Lower lobe of right lung (tissue), 2 donors: ENCODE measurements at regions not wholly inside any gene's neighbourhood (a gene's known extent, or its start where the extent isn't known, plus 50 kb on each side); places are given as distances from the start of the nearest gene placed in this dataset.

Experiments
- ATAC-seq, 2 donors: fragments of 200-7000 bp; cut with Tn5 transposase; one replicate each; pipeline ENCODE4 v1.9.1; 2020 to 2022; ENCODE audit warnings: mild to moderate bottlenecking in 2 of 2, moderate library complexity in 2 of 2
- DNase-seq: peaks from one replicate; pipeline ENCODE4 v3.0.0-alpha.2; 2020
- H3K27ac ChIP-seq: fragments of 200-600 bp; one replicate; pipeline ENCODE4 v1.8.0; 2022
- H3K27me3 ChIP-seq: fragments of 200-600 bp; one replicate; pipeline ENCODE4 v1.8.0; 2022; ENCODE audit warnings: low read depth
- H3K36me3 ChIP-seq: fragments of 200-600 bp; one replicate; pipeline ENCODE4 v1.8.0; 2022; ENCODE audit warnings: mild to moderate bottlenecking
- H3K4me1 ChIP-seq: fragments of 200-600 bp; one replicate; pipeline ENCODE4 v1.8.0; 2022
- H3K4me3 ChIP-seq: fragments of 200-600 bp; one replicate; pipeline ENCODE4 v1.8.0; 2022; ENCODE audit warnings: mild to moderate bottlenecking
- H3K9me3 ChIP-seq: fragments of 200-600 bp; one replicate; pipeline ENCODE4 v1.8.0; 2022
- intact Hi-C: fragments of 100-400 bp; cut with DNase I; formaldehyde crosslinking; loops from one replicate; pipeline ENCODE4 v1.11.0; 2022
- TF ChIP-seq, protein P1 (sequence below): fragments of 200-600 bp; IDR thresholded peaks from one replicate; pipeline ENCODE4 v1.8.0; 2022; ENCODE audit warnings: antibody characterized with exemption, mild to moderate bottlenecking
- donor health status: DM: no; HTN: yes; CAD: no; lungs with severe emphysema.

- Histone ChIP-seq H3K4me1 (peaks cover 3% of the 10 kb centered on the region), H3K36me3 (no peaks in the 10 kb centered on the region), H3K9me3 (no peaks in the 10 kb centered on the region), H3K27me3 (no peaks in the 10 kb centered on the region), H3K27ac (no peak overlapping the region), H3K4me3 (no peak overlapping the region)
- DNase-seq = no peak
- TF ChIP-seq, protein P1, sequence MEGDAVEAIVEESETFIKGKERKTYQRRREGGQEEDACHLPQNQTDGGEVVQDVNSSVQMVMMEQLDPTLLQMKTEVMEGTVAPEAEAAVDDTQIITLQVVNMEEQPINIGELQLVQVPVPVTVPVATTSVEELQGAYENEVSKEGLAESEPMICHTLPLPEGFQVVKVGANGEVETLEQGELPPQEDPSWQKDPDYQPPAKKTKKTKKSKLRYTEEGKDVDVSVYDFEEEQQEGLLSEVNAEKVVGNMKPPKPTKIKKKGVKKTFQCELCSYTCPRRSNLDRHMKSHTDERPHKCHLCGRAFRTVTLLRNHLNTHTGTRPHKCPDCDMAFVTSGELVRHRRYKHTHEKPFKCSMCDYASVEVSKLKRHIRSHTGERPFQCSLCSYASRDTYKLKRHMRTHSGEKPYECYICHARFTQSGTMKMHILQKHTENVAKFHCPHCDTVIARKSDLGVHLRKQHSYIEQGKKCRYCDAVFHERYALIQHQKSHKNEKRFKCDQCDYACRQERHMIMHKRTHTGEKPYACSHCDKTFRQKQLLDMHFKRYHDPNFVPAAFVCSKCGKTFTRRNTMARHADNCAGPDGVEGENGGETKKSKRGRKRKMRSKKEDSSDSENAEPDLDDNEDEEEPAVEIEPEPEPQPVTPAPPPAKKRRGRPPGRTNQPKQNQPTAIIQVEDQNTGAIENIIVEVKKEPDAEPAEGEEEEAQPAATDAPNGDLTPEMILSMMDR = no peak
- intact Hi-C loops = no loop called here
- ATAC-seq = no peak
Measured at GRCh38 chr13:32905063-32905863, 111.0 kb upstream of the KL start.

GRCh38 chr13:32905864-32906180 is 110.4 kb upstream of the KL start:
- TF ChIP-seq, protein P1 = no peak
- H3K4me1 ChIP-seq = peaks cover 3% of the 10 kb centered on the region
- ATAC-seq = no peak

GRCh38 chr13:32907211-32907610 is 109.0 kb upstream of the KL start:
- TF ChIP-seq, protein P1 = no peak
- peaks cover 3% of the 10 kb centered on the region for H3K4me1 ChIP-seq
- intact Hi-C loops = no loop called here
- DNase-seq (no peak), ATAC-seq (no peak)
- H3K4me3 ChIP-seq = no peak overlapping the region
- no peaks in the 10 kb centered on the region for H3K9me3 ChIP-seq
- no peak overlapping the region for H3K27ac ChIP-seq
- H3K27me3 ChIP-seq = no peaks in the 10 kb centered on the region
- H3K36me3 ChIP-seq = no peaks in the 10 kb centered on the region

More at GRCh38 chr13:32905864-32906180, 110.4 kb upstream of the KL start:
- Histone ChIP-seq H3K27me3 (no peaks in the 10 kb centered on the region), H3K27ac (no peak overlapping the region), H3K9me3 (no peaks in the 10 kb centered on the region), H3K4me3 (no peak overlapping the region), H3K36me3 (no peaks in the 10 kb centered on the region)
- DNase-seq = no peak
- intact Hi-C loops = no loop called here

GRCh38 chr13:32910530-32910929 is 105.7 kb upstream of the KL start:
- no peak for ATAC-seq

DNA sequence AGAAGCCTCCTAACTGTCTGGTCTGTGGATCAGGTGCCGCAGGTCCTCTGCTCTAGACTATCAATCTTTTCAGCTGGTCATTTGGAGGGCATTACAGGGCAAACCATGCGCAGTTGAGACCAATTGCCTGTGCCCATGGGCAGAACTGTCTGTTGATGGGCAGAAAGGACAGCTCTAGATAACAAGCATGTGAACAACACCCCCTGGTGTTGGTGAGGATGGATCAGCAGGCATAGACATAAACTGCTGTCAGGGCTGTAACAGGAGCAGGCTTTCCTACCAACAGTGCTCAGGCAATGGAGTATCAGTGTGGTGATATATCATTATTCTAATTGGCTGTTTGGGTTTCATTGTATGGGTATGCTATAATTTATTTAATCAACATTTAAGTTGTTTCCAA is 104.7 kb upstream of the KL start:
- intact Hi-C loops = no loop called here

More at GRCh38 chr13:32910530-32910929, 105.7 kb upstream of the KL start:
- Histone ChIP-seq H3K36me3 (no peaks in the 10 kb centered on the region), H3K27me3 (no peaks in the 10 kb centered on the region), H3K4me3 (no peak overlapping the region), H3K27ac (no peak overlapping the region), H3K4me1 (peaks cover 1% of the 10 kb centered on the region), H3K9me3 (no peaks in the 10 kb centered on the region)
- intact Hi-C loops = no loop called here
- TF ChIP-seq, protein P1 = no peak
- DNase-seq = no peak

More for the DNA sequence above, 104.7 kb upstream of the KL start:
- no peak overlapping the region for H3K4me3 ChIP-seq
- no peak overlapping the region for H3K27ac ChIP-seq
- DNase-seq (no peak), ATAC-seq (peak; percentile 39 to 63)
- TF ChIP-seq, protein P1 = peak; percentile 32
- no peaks in the 10 kb centered on the region for H3K27me3 ChIP-seq
- H3K36me3 ChIP-seq = no peaks in the 10 kb centered on the region
- no peaks in the 10 kb centered on the region for H3K9me3 ChIP-seq
- H3K4me1 ChIP-seq = no peaks in the 10 kb centered on the region
